ENCODE measurements at regions not wholly inside any gene's neighbourhood (a gene's known extent, or its start where the extent isn't known, plus 50 kb on each side); places are given as distances from the start of the nearest gene placed in this dataset.

DNA sequence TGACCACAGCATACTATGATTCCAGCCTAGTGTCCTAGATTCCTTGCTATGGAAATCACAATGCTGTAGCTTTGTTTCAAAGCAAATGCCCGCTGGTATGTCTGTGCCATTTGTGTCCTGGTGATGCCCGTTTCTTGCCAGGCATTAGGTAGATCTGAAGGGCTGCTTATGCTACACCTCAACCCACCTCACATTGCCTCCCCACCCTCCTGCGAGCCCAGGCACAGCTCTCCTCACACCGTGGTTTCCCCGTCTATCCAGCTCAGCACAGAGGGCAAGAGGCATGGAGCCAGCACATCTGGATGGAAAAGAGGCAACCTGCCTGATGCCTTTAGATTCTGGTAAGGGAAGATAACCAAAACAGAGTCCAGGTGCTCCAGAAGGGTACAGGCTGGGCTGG is 307.4 kb upstream of the B3GAT1 start:
- TF ChIP-seq POLR2A (IDR thresholded peaks at IDR 0.05) (no peak), EP300 (IDR thresholded peaks at IDR 0.05; ENCODE audit: low read depth) (no peak)
- no peak for DNase-seq
- no peaks in the 10 kb centered on the region for H3K9me3 ChIP-seq
- H3K36me3 ChIP-seq, result no peaks in the 10 kb centered on the region
- no peak overlapping the region for H3K27ac ChIP-seq
- in situ Hi-C loops (cut with MboI; ENCODE audit: low pct_ligation_motif_present in 1 of 4, low pct_unique_long_range_greater_than_20kb in 1 of 4, low sequenced_read_pairs in 3 of 4) (no loop called here), intact Hi-C loops (cut with DNase I; ENCODE audit: low total_unique reads) (no loop called here)
- 94 to 100% methylated on average over 1 to 5 of the region's 5 CpGs for WGBS, 2 donors (ENCODE audit: low coverage in 1 of 2)
- no peak overlapping the region for H3K4me3 ChIP-seq
- peaks cover 2% of the 10 kb centered on the region for H3K27me3 ChIP-seq
- no peaks in the 10 kb centered on the region for H3K4me1 ChIP-seq

DNA sequence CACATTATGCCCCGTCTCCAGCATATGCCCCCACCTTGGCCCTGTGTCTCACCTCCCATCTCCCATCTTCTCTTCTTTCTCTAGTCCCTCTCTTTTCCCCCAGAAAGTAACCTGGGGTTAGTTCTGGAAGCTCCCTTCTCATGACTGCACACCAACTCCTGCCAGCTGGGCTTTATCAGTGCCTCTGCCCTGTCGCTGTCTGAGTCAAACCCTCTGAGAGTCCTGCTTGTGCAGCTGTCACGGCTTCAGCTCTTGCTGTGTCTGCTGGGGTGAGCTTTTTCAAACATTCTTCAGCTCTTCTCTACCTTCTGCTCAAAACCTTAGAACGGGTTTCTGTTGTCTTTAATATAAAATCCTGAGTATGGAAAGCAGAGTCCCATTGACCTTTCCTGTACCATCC is 304.5 kb upstream of the B3GAT1 start:
- in situ Hi-C loops (cut with MboI; ENCODE audit: low pct_ligation_motif_present in 1 of 4, low pct_unique_long_range_greater_than_20kb in 1 of 4, low sequenced_read_pairs in 3 of 4) (no loop called here), intact Hi-C loops (cut with DNase I; ENCODE audit: low total_unique reads) (no loop called here)
- no peak overlapping the region for H3K27ac ChIP-seq
- no peak overlapping the region for H3K4me3 ChIP-seq
- DNase-seq, result no peak
- 56 to 58% methylated on average over 4 of the region's 4 CpGs for WGBS, 2 donors (ENCODE audit: low coverage in 1 of 2)
- H3K36me3 ChIP-seq, result no peaks in the 10 kb centered on the region
- peaks cover 0 to 7% (median 0%) of the 10 kb centered on the region in 4 donors for H3K4me1 ChIP-seq
- no peaks in the 10 kb centered on the region for H3K9me3 ChIP-seq
- peaks cover 5% of the 10 kb centered on the region for H3K27me3 ChIP-seq
- TF ChIP-seq POLR2A (IDR thresholded peaks at IDR 0.05) (no peak), CTCF (IDR thresholded peaks at IDR 0.05) (no peak), POLR2AphosphoS5 (IDR thresholded peaks at IDR 0.05) (no peak), EP300 (IDR thresholded peaks at IDR 0.05; ENCODE audit: low read depth) (no peak)

- no peak for DNase-seq
- intact Hi-C loops (cut with DNase I; ENCODE audit: low total_unique reads) (no loop called here), in situ Hi-C loops (cut with MboI; ENCODE audit: low pct_ligation_motif_present in 1 of 4, low pct_unique_long_range_greater_than_20kb in 1 of 4, low sequenced_read_pairs in 3 of 4) (no loop called here)
- peaks cover 0 to 7% (median 0%) of the 10 kb centered on the region in 4 donors for H3K4me1 ChIP-seq
- no peaks in the 10 kb centered on the region for H3K9me3 ChIP-seq
- TF ChIP-seq EP300 (IDR thresholded peaks at IDR 0.05; ENCODE audit: low read depth) (no peak), POLR2A (IDR thresholded peaks at IDR 0.05) (no peak), CTCF (IDR thresholded peaks at IDR 0.05) (no peak), POLR2AphosphoS5 (IDR thresholded peaks at IDR 0.05) (no peak)
- H3K27me3 ChIP-seq, result peaks cover 5% of the 10 kb centered on the region
- H3K4me3 ChIP-seq, result no peak overlapping the region
- H3K36me3 ChIP-seq, result no peaks in the 10 kb centered on the region
- 28 to 40% methylated on average over 3 to 10 of the region's 10 CpGs for WGBS, 2 donors (ENCODE audit: low coverage in 1 of 2)
- H3K27ac ChIP-seq, result no peak overlapping the region
These were observed 302.1 kb upstream of the B3GAT1 start for GRCh38 chr11:134714021-134714656.

GRCh38 chr11:134712228-134713145 is 300.4 kb upstream of the B3GAT1 start:
- no peak for TF ChIP-seq POLR2AphosphoS5 (IDR thresholded peaks at IDR 0.05)
- TF ChIP-seq POLR2A (IDR thresholded peaks at IDR 0.05), result no peak
- no peak for TF ChIP-seq EP300 (IDR thresholded peaks at IDR 0.05; ENCODE audit: low read depth)
- TF ChIP-seq CTCF (IDR thresholded peaks at IDR 0.05), result no peak
- Histone ChIP-seq H3K27me3 (peaks cover 7% of the 10 kb centered on the region), H3K4me1 (peaks cover 0 to 7% (median 0%) of the 10 kb centered on the region in 4 donors), H3K27ac (no peak overlapping the region), H3K4me3 (no peak overlapping the region), H3K36me3 (no peaks in the 10 kb centered on the region), H3K9me3 (no peaks in the 10 kb centered on the region)
- intact Hi-C loops (cut with DNase I; ENCODE audit: low total_unique reads) (no loop called here), in situ Hi-C loops (cut with MboI; ENCODE audit: low pct_ligation_motif_present in 1 of 4, low pct_unique_long_range_greater_than_20kb in 1 of 4, low sequenced_read_pairs in 3 of 4) (no loop called here)
- WGBS, 2 donors (ENCODE audit: low coverage in 1 of 2), result 79 to 86% methylated on average over 6 to 47 of the region's 47 CpGs
- DNase-seq, result no peak
